HCT116 (cell line): ENCODE measurements at regions not wholly inside any gene's neighbourhood (a gene's known extent, or its start where the extent isn't known, plus 50 kb on each side); places are given as distances from the start of the nearest gene placed in this dataset.

Experiments
- ATAC-seq: fragments of 200-7000 bp; cut with Tn5 transposase; 2 replicates; pipeline ENCODE4 v1.9.1; 2020; ENCODE audit warnings: mild to moderate bottlenecking, moderate library complexity
- BruUV-seq: library from RNA; stranded (reverse); fragments of 400-500 nt; replicated peaks from 2 replicates; lab custom pipeline; 2021; lab: Mats Ljungman, UMichigan
- CTCF ChIA-PET: fragments of 300-600 bp; sonication (Branson Sonifier 250); formaldehyde crosslinking; loops from one replicate; lab custom pipeline; 2021; ENCODE audit warnings: antibody characterized with exemption; lab: Charles Lee
- POLR2A ChIA-PET: fragments of 300-600, 350-600 bp; sonication (Branson Sonifier 250); formaldehyde crosslinking; loops from one replicate; lab custom pipeline; 2021; ENCODE audit warnings: antibody characterized with exemption; lab: Charles Lee
- RAD21 ChIA-PET, 2 experiments: fragments of 300-600 bp; sonication (Branson Sonifier 250); formaldehyde crosslinking; loops; one replicate each; lab custom pipeline; 2023; ENCODE audit warnings: low total read pairs in 2 of 2; ENCODE audit not compliant: uncharacterized antibody in 2 of 2, unreplicated experiment in 2 of 2, low non-redundant PET in 1 of 2; lab: Charles Lee
- DNase-seq: peaks from one replicate; pipeline ENCODE4 v3.0.0-alpha.2; 2010; ENCODE audit warnings: low read depth, low spot score
- H2AFZ ChIP-seq: fragments of 200-600 bp; shearing (Covaris generic), sonication (generic); 2 replicates; pipeline ENCODE4 v1.6.1; 2017; ENCODE audit warnings: low read depth, mixed run types, mixed read lengths, antibody characterized with exemption, low read length; ENCODE audit not compliant: poor library complexity, severe bottlenecking
- H3K27ac ChIP-seq: 2 replicates; pipeline ENCODE4 v1.5.1; 2012; ENCODE audit warnings: low read depth, low read length
- H3K27me3 ChIP-seq: fragments of 200-600 bp; sonication (generic); 2 replicates; pipeline ENCODE4 v1.6.1; 2016; ENCODE audit warnings: mixed run types, low read length, mixed read lengths; ENCODE audit not compliant: insufficient read depth
- H3K36me3 ChIP-seq, 2 experiments: fragments of 200-500 bp in 1 of 2; fragments of 200-600 bp in 1 of 2; sonication (Bioruptor generic) in 1 of 2; sonication (generic) in 1 of 2; 2 replicates each; pipeline versions ENCODE4 v1.5.1 to v1.6.1; 2014 to 2016; ENCODE audit warnings: low read length in 2 of 2, inconsistent platforms in 1 of 2, mixed read lengths in 1 of 2, mixed run types in 1 of 2; ENCODE audit not compliant: insufficient read depth in 2 of 2, control insufficient read depth in 1 of 2
- H3K4me1 ChIP-seq, 2 experiments: fragments of 200-600 bp in 1 of 2; sonication (generic) in 1 of 2; 2 replicates each; pipeline versions ENCODE4 v1.5.1 to v1.6.1; 2012 to 2017; ENCODE audit warnings: low read length in 2 of 2, inconsistent platforms in 1 of 2, mild to moderate bottlenecking in 1 of 2, mixed read lengths in 1 of 2, mixed run types in 1 of 2, moderate library complexity in 1 of 2; ENCODE audit not compliant: insufficient read depth in 2 of 2, control insufficient read depth in 1 of 2
- H3K4me2 ChIP-seq: fragments of 200-600 bp; sonication (generic); 2 replicates; pipeline ENCODE4 v1.6.1; 2017; ENCODE audit warnings: mixed run types, low read length, mixed read lengths
- H3K4me3 ChIP-seq, 2 experiments: fragments of 200-600 bp in 1 of 2; sonication (generic) in 1 of 2; replicated peaks in 1 of 2; 2 replicates each; pipeline ENCODE4 v1.5.1; 2011 to 2016; ENCODE audit warnings: low read length in 2 of 2, control low read depth in 1 of 2, low read depth in 1 of 2, mild to moderate bottlenecking in 1 of 2, mixed read lengths in 1 of 2, mixed run types in 1 of 2
- H3K79me2 ChIP-seq: fragments of 200-600 bp; sonication (generic); 2 replicates; pipeline ENCODE4 v1.6.1; 2017; ENCODE audit warnings: mild to moderate bottlenecking, mixed run types, low read length, moderate library complexity, mixed read lengths; ENCODE audit not compliant: insufficient read depth
- H3K9ac ChIP-seq: fragments of 200-600 bp; sonication (generic); 2 replicates; pipeline ENCODE4 v1.6.1; 2016; ENCODE audit warnings: low read length, mixed read lengths
- H3K9me2 ChIP-seq: fragments of 200-600 bp; sonication (generic), shearing (Covaris generic); 2 replicates; pipeline ENCODE4 v1.6.1; 2017; ENCODE audit warnings: mixed run types, mild to moderate bottlenecking, moderate library complexity; ENCODE audit not compliant: insufficient read depth
- H3K9me3 ChIP-seq, 2 experiments: fragments of 200-500 bp in 1 of 2; fragments of 200-600 bp in 1 of 2; sonication (Bioruptor generic) in 1 of 2; sonication (generic) in 1 of 2; 2 replicates each; pipeline ENCODE4 v1.6.1; 2014 to 2017; ENCODE audit warnings: low read length in 2 of 2, mixed read lengths in 2 of 2, inconsistent platforms in 1 of 2, low read depth in 1 of 2, mild to moderate bottlenecking in 1 of 2, mixed run types in 1 of 2, moderate library complexity in 1 of 2; ENCODE audit not compliant: control insufficient read depth in 1 of 2, insufficient read depth in 1 of 2
- H4K20me1 ChIP-seq: fragments of 200-600 bp; sonication (generic), shearing (Covaris generic); 2 replicates; pipeline ENCODE4 v1.6.1; 2017; ENCODE audit warnings: mixed run types, mild to moderate bottlenecking, moderate library complexity; ENCODE audit not compliant: insufficient read depth
- CBX3 ChIP-seq: IDR thresholded peaks from 2 replicates; pipeline ENCODE4 v1.6.1; 2012; ENCODE audit warnings: low read depth
- CEBPB ChIP-seq: IDR thresholded peaks from 2 replicates; pipeline ENCODE4 v1.6.1; 2012; ENCODE audit warnings: low read depth
- CTCF ChIP-seq, 3 experiments: fragments of 200-600 bp in 1 of 3; sonication (generic) in 1 of 3; IDR thresholded peaks in 2 of 3; conservative IDR thresholded peaks in 1 of 3; 2 replicates each; pipeline ENCODE4 v1.5.1; 2012 to 2017; ENCODE audit warnings: low read depth in 2 of 3, low read length in 2 of 3, antibody characterized with exemption in 1 of 3, borderline replicate concordance in 1 of 3, control low read depth in 1 of 3, mild to moderate bottlenecking in 1 of 3, mixed read lengths in 1 of 3, mixed run types in 1 of 3, moderate library complexity in 1 of 3; ENCODE audit not compliant: insufficient read depth in 1 of 3
- ELF1 ChIP-seq: IDR thresholded peaks from 2 replicates; pipeline ENCODE4 v1.6.1; 2012; ENCODE audit warnings: low read depth, borderline replicate concordance
- EZH2 ChIP-seq: fragments of 200-600 bp; sonication (generic); IDR thresholded peaks from 2 replicates; pipeline ENCODE4 v1.6.1; 2017; ENCODE audit warnings: antibody characterized with exemption, mixed run types
- FOSL1 ChIP-seq: IDR thresholded peaks from 2 replicates; pipeline ENCODE4 v1.6.1; 2012; ENCODE audit warnings: low read depth
- JUND ChIP-seq: IDR thresholded peaks from 2 replicates; pipeline ENCODE4 v1.6.1; 2012
- MAX ChIP-seq: IDR thresholded peaks from 2 replicates; pipeline ENCODE4 v1.6.1; 2012
- POLR2A ChIP-seq: IDR thresholded peaks from 2 replicates; pipeline ENCODE4 v1.7.0; 2011; ENCODE audit warnings: borderline replicate concordance; ENCODE audit not compliant: insufficient read depth, insufficient read length; ENCODE audit errors: extremely low read depth
- SRF ChIP-seq: IDR thresholded peaks from 2 replicates; pipeline ENCODE4 v1.6.1; 2012; ENCODE audit warnings: low read depth
- YY1 ChIP-seq: IDR thresholded peaks from 2 replicates; pipeline ENCODE4 v1.6.1; 2011; ENCODE audit warnings: low read length, low read depth, moderate library complexity, mild to moderate bottlenecking; ENCODE audit not compliant: insufficient replicate concordance; ENCODE audit errors: extremely low read depth
- ZBTB33 ChIP-seq: IDR thresholded peaks from 2 replicates; pipeline ENCODE4 v1.6.1; 2011; ENCODE audit warnings: mild to moderate bottlenecking, low read length, moderate library complexity; ENCODE audit not compliant: insufficient replicate concordance; ENCODE audit errors: extremely low read depth
- ZFX ChIP-seq: fragments of 450-650 bp; IDR thresholded peaks from 2 replicates; pipeline ENCODE4 v1.6.1; 2017
- ZNF274 ChIP-seq: fragments of 200-500 bp; sonication (Bioruptor generic); IDR thresholded peaks from 2 replicates; pipeline ENCODE4 v1.6.1; 2014; ENCODE audit warnings: mild to moderate bottlenecking, low read depth, low read length, inconsistent platforms
- intact Hi-C: fragments of 100-400 bp; cut with micrococcal nuclease; formaldehyde crosslinking; loops from 2 replicates; pipeline ENCODE4 v1.10.0; 2022

- Histone ChIP-seq H3K4me3 (no peak overlapping the region), H3K36me3 (no peaks in the 10 kb centered on the region), H3K9me3 (no peaks in the 10 kb centered on the region), H3K4me1 (no peaks in the 10 kb centered on the region), H3K9ac (no peak overlapping the region), H3K27me3 (no peaks in the 10 kb centered on the region), H3K79me2 (no peaks in the 10 kb centered on the region), H4K20me1 (no peaks in the 10 kb centered on the region), H3K27ac (no peak overlapping the region), H3K4me2 (no peak overlapping the region), H3K9me2 (no peaks in the 10 kb centered on the region), H2AFZ (no peak overlapping the region)
- ATAC-seq: no peak
- intact Hi-C loops: no loop called here
- DNase-seq: no peak
- TF ChIP-seq JUND (no peak), ZFX (no peak), ZBTB33 (no peak), CEBPB (no peak), FOSL1 (no peak), ELF1 (no peak), ZNF274 (no peak), SRF (no peak), POLR2A (no peak), YY1 (no peak), MAX (no peak), EZH2 (no peak), CBX3 (no peak), CTCF (IDR thresholded peaks at IDR 0.05 in 2 of 3, conservative IDR thresholded peaks at IDR 0.05 in 1 of 3; ENCODE audit: borderline replicate concordance in 1 of 3, insufficient read depth in 1 of 3, low read depth in 2 of 3, low read length in 2 of 3) (no peak)
- ChIA-PET CTCF (no interaction called here), RAD21 (no interaction called here), POLR2A (no interaction called here)
- BruUV-seq: no TSS peak
Measured at GRCh38 chr13:76163761-76164160, 527.6 kb downstream of the LMO7 start.
